ENCODE measurements at regions not wholly inside any gene's neighbourhood (a gene's known extent, or its start where the extent isn't known, plus 50 kb on each side); places are given as distances from the start of the nearest gene placed in this dataset.

DNA sequence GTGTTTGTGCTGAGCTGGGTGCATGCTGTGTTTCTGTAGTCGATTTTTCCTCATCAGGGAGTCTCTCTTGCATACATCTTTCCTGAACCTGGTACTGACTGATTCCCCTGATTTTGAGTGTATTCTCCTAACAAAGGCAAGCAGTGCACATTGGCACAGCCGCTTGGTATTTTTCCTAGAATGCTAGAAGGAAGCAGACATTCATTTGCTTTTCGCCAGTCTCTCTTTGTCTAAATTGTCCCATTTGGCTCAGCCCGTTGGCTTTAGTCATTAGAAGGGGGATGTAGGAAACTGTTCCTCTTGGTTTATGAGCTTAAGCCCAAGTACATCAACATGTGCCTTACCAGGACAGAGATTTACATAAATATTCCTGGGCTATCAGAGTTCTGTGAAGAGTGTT is 266.1 kb upstream of the TMTC4 start:
- peak in 2 of 51 donors; percentile 5 to 7 for DNase-seq

DNA sequence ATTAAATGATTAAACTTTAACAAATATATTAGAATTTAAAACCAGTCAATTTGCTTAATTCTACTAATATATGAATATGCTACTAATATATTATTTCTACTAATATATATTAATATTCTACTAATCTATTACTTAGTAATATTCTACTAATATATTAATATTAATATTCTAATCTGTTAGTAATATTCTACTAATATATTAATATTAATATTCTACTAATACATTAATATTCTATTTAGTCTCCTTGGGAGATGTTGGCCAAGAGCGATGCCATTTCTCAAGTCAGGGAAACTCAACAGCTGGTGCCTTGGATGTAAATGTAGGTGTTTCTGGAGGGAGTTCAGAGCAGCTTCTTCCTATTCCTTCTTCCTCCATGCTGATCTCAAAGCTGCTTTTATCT is 259.2 kb upstream of the TMTC4 start:
- no peak for DNase-seq

- no peak for DNase-seq
These were observed 248.0 kb upstream of the TMTC4 start for GRCh38 chr13:100922599-100922998.

DNA sequence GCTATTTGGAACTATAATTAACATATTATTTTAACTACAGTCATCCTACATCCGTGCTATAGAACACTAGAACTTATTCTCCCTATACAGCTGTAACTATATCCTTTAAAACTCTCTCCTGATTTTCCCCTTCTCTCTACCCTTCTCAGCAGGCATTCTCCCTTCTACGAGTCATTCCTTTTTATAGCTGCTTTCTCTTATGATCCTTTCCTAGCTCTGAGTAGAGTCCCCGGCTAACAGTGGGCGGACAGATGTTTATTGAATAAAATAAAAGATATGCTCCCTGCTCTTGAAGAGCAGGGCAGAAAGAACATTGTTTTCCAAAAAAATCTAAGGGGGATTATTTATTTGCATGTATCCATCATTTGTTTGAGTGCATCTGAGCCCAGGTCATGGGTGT is 246.5 kb upstream of the TMTC4 start:
- DNase-seq = peak in 1 of 51 donors; percentile 10

DNA sequence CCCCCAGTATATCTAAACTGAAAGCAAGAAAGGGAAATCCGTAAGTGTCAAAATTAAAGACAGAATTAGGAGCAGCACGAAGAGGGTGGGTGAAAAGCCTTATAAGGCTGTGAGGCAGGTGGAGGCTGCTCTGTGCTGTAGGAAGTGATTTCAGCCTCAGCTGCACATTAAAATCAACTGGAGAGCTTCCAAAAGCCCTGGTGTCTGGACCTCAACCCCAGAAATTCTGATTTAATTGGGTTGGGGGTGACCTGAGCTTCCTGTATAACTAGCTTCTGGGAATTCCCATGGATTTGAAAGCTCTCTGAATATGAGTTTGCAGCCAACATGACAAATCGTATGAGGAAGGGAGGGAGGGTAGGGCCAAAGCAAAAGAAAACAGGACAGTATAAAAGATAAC is 242.4 kb upstream of the TMTC4 start:
- no peak for DNase-seq

GRCh38 chr13:100913143-100913542 is 238.5 kb upstream of the TMTC4 start:
- no peak for DNase-seq

DNA sequence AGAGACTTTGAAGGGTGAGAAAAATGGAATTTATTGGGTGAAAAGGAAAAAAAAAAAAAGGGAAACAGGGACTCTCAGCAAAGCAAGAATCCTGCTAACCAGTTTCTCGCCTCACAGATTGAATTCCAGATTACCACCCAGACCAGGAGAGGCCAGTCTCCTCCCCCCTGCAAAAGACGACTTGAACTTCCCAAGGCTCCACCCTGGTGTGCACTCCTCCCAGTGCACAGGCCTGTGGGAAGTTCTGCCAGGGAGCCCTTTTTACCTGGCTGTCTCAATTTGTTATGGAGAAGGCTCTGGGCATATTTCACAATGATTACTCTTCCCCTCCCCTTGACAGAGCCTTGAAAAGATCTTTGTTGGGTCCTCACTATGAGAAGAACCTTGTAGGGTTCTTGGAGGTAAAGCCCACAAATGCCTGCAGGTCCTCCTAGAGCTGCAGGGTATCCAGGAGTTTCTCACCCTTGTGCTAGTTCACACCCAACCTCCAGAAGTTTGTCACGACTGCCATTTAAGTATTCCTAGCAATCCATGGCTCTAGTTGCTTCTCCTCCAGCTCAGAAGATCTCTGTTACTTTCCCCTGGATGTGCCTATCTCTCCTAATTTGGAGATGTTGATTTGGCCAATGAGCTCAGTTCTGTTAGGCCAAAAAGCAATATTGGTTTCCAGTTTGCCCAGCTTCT is 229.8 kb upstream of the TMTC4 start:
- no peak for DNase-seq

GRCh38 chr13:100899720-100900316 is 225.2 kb upstream of the TMTC4 start:
- no peak for DNase-seq

DNA sequence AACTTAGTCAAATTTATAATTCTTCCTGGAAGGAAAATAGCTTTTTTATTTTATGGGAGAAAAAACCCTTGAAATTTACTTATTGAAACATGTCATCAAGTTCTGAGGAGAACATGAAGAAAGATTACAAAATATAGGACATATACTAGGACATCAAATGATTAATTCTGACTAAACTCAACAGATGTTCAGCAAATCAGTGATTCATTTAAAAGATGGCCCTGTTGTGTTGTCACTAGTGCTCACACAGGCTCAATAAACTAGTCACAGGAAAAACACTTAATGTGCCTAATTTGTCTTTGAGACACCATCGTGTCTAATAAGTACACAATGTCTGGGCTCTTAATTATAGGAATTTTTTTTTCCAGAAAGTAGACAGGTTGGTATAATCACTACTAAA is 223.8 kb upstream of the TMTC4 start:
- DNase-seq = no peak

DNA sequence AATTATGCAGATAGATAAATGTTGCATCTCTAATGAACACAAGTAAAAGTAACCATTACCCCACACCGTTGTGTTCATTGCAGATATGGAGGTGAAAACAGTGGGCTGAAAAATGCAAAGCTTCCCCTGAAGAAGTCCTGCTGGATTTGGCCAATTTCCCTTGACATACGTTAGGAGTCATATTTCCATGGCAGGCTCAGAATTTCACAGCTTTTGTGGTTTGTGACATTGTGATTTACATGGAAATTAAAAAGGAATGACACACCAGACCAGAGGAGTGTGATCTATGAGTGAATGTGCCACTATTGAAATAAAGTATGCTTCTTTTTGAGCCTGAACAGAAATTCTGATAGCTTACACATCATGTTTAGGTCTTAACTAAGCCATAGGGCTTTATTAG is 221.1 kb upstream of the TMTC4 start:
- DNase-seq = no peak

GRCh38 chr13:100892981-100893380 is 218.4 kb upstream of the TMTC4 start:
- peak in 11 of 51 donors; percentile 1 to 60 (median 11) for DNase-seq

DNA sequence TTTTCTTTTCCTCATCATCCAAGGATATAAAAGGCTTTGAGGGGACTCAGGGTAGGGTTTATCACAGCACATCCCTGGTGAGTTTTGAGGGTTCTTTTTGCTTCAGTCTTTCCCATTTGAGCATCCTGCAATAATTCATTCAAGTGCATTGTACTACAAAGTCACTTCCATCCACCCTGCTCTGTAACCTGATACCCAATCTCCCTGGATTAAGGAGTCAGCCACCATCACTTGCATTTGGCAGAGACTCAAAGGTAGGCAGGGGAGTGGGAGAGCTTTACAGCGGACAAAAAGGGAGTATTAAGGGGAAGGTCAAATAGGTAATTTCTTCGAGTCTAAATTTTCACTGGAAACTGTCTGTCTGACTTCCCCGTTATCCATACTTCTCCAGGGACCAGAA is 216.1 kb upstream of the TMTC4 start:
- no peak for DNase-seq

- no peak for DNase-seq
These were observed 213.1 kb upstream of the TMTC4 start for GRCh38 chr13:100887729-100888151.

GRCh38 chr13:100883453-100883852 is 208.9 kb upstream of the TMTC4 start:
- peak in 1 of 51 donors; percentile 1 for DNase-seq

DNA sequence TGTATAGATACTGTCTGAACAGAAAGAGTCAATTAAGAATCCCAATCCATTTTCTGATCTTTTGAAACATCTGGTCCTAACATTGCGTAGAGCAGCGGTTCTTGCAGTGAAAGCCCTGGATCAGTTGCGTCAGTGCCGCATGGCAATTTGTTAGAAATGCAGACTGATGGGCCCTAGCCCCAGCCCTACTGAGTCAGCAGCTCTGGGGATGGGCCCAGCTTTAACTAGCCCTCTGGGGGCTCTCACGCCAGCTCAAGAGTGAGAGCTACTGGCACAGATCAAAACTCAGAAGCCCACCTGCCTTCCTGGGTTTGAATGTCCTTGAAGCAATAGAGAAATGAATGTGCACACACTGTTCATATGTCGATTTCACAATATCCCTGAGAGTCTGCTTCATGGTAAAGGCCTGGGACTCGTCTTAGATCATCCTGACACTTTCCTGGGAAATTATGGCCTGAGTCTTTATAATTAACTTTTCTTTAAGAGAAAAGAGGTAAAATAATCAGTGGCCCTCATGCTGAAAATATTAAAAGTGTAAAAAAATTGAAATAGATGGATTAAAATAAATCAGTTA is 206.8 kb upstream of the TMTC4 start:
- DNase-seq = no peak

- no peak for DNase-seq
These were observed 205.6 kb upstream of the TMTC4 start for GRCh38 chr13:100880166-100880565.

- no peak for DNase-seq
These were observed 204.7 kb upstream of the TMTC4 start for GRCh38 chr13:100879255-100879654.

DNA sequence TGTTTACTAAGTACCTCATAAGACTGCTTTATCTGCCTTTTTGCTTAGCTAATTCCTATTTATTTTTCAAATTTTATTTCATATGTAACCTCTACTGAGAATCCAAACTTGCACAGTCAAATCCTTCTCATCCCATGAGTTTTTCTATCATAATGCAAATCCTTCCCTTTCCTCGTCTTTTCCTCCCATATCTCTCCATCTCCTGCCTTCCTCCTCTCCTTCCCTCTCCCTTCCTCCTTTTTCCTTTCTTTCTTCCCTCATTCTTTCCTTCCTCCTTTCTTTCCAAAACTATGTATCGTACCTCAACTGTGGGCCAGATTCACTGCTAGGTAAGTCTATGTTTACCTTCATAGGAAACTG is 201.4 kb upstream of the TMTC4 start:
- no peak for DNase-seq

DNA sequence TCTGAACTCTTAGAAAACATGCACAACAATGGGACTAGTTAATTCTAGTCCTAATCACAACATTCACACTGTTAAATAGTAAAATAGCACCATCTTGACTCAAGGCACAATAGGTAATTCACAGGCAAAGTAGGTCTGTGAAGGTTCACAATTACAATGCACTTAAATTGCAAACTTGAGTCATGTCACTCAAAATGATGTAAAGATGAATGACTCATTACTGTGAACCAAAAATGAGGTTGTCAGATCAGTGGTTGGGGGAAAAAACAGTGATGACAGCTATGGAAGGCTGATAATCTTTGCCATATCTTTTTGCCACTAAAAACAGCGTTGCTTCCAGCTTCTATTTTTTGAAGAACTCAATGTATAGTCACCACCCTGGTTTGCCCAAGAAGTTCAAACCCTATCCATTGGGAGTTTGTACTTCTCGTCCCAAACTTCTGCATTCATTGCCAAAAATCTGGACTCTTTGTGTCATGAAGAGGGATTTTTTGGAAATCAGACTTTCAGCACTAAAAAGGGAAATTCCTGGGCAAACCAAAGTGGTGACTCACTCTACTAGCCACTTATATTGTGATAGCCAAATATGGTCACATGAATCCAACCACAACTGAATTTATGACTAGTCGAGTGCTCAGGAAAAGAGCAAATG is 200.9 kb upstream of the TMTC4 start:
- no peak for DNase-seq

- no peak for DNase-seq
These were observed 198.2 kb upstream of the TMTC4 start for GRCh38 chr13:100872761-100873160.

DNA sequence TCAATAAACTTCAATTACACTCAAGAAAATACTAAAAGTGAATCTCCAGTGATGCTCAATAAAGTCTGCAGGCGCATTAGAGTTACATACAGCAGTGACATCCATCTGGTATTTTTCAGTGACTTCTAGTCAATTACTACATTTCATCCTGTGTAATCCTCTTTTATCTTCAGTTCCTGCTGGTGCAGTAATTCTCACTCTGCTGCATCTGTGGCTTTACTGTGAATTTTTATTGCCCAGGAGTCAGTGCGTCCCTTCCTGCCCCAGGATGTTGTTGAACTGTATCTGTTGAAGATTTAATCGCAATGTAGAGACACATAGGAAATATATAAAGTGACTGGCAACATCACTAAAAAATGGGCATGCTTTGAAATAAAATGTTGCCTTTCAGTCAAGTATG is 196.3 kb upstream of the TMTC4 start:
- DNase-seq = no peak

- DNase-seq = no peak
These were observed 186.3 kb upstream of the TMTC4 start for GRCh38 chr13:100860866-100861265.

DNA sequence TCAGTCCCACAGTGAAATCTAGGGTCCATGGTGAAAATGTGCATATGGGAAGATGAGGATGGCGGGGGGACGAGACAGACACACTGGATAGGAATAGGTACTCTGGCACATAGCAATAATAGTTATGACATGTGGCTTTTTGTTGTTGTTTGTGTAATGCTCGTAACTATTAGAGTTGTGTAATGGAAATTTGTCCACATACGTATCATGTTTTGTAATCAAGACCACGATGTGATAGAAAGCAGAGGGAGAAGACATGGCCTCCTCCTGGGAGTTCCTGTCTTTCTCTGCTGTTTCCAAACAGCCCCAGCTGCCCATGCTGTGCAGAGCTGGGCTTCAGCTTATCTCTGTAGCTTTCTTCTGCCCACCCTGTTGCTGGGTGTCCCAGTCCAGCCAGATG is 185.3 kb upstream of the TMTC4 start:
- DNase-seq = no peak

Data from hypothalamus (tissue), 51 donors.